ENCODE measurements at regions not wholly inside any gene's neighbourhood (a gene's known extent, or its start where the extent isn't known, plus 50 kb on each side); places are given as distances from the start of the nearest gene placed in this dataset.
A peak's percentile ranks its signal among the peaks of the same experiment; 100 is the strongest.
"Not testable (repeated sequence)": the region's sequence is repeated elsewhere in the genome, so short reads cannot be mapped to it uniquely, and the experiment has no call there.

GRCh38 chr6:130696806-130697205, 130.4 kb upstream of the SMLR1 start:
- peak in 1 of 2 donors; percentile 51 for DNase-seq (ENCODE audit: low read depth in 2 of 2)
- no peak overlapping the region for H3K4me3 ChIP-seq (replicated peaks in 1 of 2; ENCODE audit: low read depth in 2 of 2, low read length in 2 of 2)
- TF ChIP-seq CTCF (IDR thresholded peaks at IDR 0.05; ENCODE audit: low read depth, low read length): no peak

- DNase-seq (ENCODE audit: low read depth in 2 of 2): peak; percentile 32 to 40
- TF ChIP-seq CTCF (IDR thresholded peaks at IDR 0.05; ENCODE audit: low read depth, low read length): no peak
- H3K4me3 ChIP-seq (replicated peaks in 1 of 2; ENCODE audit: low read depth in 2 of 2, low read length in 2 of 2): no peak overlapping the region
Observed at GRCh38 chr6:130697271-130697994, 129.8 kb upstream of the SMLR1 start.

GRCh38 chr6:130697995-130698535, 129.1 kb upstream of the SMLR1 start:
- DNase-seq (ENCODE audit: low read depth in 2 of 2): peak; percentile 71 to 74
- no peak overlapping the region for H3K4me3 ChIP-seq (replicated peaks in 1 of 2; ENCODE audit: low read depth in 2 of 2, low read length in 2 of 2)
- TF ChIP-seq CTCF (IDR thresholded peaks at IDR 0.05; ENCODE audit: low read depth, low read length): peak; percentile 89

- no peak for DNase-seq (ENCODE audit: low read depth in 2 of 2)
- H3K4me3 ChIP-seq (replicated peaks in 1 of 2; ENCODE audit: low read depth in 2 of 2, low read length in 2 of 2): no peak overlapping the region
- no peak for TF ChIP-seq CTCF (IDR thresholded peaks at IDR 0.05; ENCODE audit: low read depth, low read length)
Observed at GRCh38 chr6:130699742-130700141, 127.5 kb upstream of the SMLR1 start.

- no peak overlapping the region for H3K4me3 ChIP-seq (replicated peaks in 1 of 2; ENCODE audit: low read depth in 2 of 2, low read length in 2 of 2)
- no peak for TF ChIP-seq CTCF (IDR thresholded peaks at IDR 0.05; ENCODE audit: low read depth, low read length)
- DNase-seq (ENCODE audit: low read depth in 2 of 2): no peak
Observed at GRCh38 chr6:130700397-130700796, 126.8 kb upstream of the SMLR1 start.

- no peak overlapping the region for H3K4me3 ChIP-seq (replicated peaks in 1 of 2; ENCODE audit: low read depth in 2 of 2, low read length in 2 of 2)
- DNase-seq (ENCODE audit: low read depth in 2 of 2): no peak
- no peak for TF ChIP-seq CTCF (IDR thresholded peaks at IDR 0.05; ENCODE audit: low read depth, low read length)
Observed at GRCh38 chr6:130708338-130708737, 118.9 kb upstream of the SMLR1 start.

- H3K4me3 ChIP-seq (replicated peaks in 1 of 2; ENCODE audit: low read depth in 2 of 2, low read length in 2 of 2); DNase-seq (ENCODE audit: low read depth in 2 of 2): not testable (repeated sequence)
Observed at GRCh38 chr6:130711641-130712040, 115.6 kb upstream of the SMLR1 start.

Measured in cardiac fibroblast (primary cell).